Peyer's patch (tissue), 4 donors: ENCODE measurements at regions not wholly inside any gene's neighbourhood (a gene's known extent, or its start where the extent isn't known, plus 50 kb on each side); places are given as distances from the start of the nearest gene placed in this dataset.

Source experiments
- DNase-seq, 3 donors: peaks; one replicate each; pipeline ENCODE4 v3.0.0-alpha.2; 2017 to 2019
- H3K27ac ChIP-seq, 4 donors: fragments of 200-600 bp; sonication (generic); one replicate each; pipeline ENCODE4 v1.5.1; 2016 to 2019
- H3K27me3 ChIP-seq, 2 donors: fragments of 200-600 bp; sonication (generic); one replicate each; pipeline ENCODE4 v1.5.1; 2019
- H3K36me3 ChIP-seq, 3 donors: fragments of 200-600 bp; sonication (generic); one replicate each; pipeline ENCODE4 v1.5.1; 2016 to 2019
- H3K4me1 ChIP-seq, 4 donors: fragments of 200-600 bp; sonication (generic); one replicate each; pipeline ENCODE4 v1.5.1; 2016 to 2019
- H3K4me3 ChIP-seq, 4 donors: fragments of 200-600 bp; sonication (generic); 1 replicate in 3 of 4; 2 replicates in 1 of 4; pipeline ENCODE4 v1.5.1; 2016 to 2019; ENCODE audit warnings: mild to moderate bottlenecking in 1 of 4
- H3K9me3 ChIP-seq, 4 donors: fragments of 200-600 bp; sonication (generic); one replicate each; pipeline ENCODE4 v1.5.1; 2016 to 2019; ENCODE audit warnings: mild to moderate bottlenecking in 1 of 4
- POLR2A ChIP-seq, 2 donors: fragments of 450-650 bp; IDR thresholded peaks; one replicate each; pipeline ENCODE4 v1.5.1; 2017; ENCODE audit warnings: antibody characterized with exemption in 2 of 2, mild to moderate bottlenecking in 2 of 2, moderate library complexity in 2 of 2
- TF ChIP-seq, protein P1 (sequence below), 6 experiments: fragments of 450-650 bp in 4 of 6; fragments of 200-600 bp in 2 of 6; sonication (generic) in 1 of 6; IDR thresholded peaks; one replicate each; pipeline ENCODE4 v1.5.1; 2017 to 2019; ENCODE audit warnings: antibody characterized with exemption in 6 of 6, mild to moderate bottlenecking in 3 of 6, moderate library complexity in 1 of 6

DNA sequence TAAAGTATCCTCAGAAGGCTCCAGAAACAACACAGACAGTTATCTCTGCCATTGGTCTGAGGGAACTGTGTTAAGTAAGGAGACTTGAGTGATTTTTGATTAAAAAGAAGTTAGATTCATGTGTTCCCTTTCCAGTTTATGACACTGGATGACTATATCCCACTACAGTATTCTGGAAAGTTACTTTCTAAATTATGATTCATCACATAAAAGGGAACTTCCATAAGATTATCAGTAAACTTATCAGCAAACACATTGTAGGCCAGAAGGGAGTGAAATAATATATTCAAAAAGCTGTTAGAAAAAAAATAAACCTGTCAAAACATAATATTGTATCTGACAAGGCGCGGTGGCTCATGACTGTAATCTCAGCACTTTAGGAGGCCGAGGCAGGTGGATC, 700.0 kb downstream of the SLITRK6 start:
- Histone ChIP-seq H3K4me1 (no peaks in the 10 kb centered on the region), H3K27ac (no peak overlapping the region), H3K36me3 (no peaks in the 10 kb centered on the region), H3K9me3 (no peaks in the 10 kb centered on the region), H3K4me3 (no peak overlapping the region), H3K27me3 (no peaks in the 10 kb centered on the region)
- DNase-seq: no peak
- TF ChIP-seq POLR2A (IDR thresholded peaks at IDR 0.05): no peak
- TF ChIP-seq, protein P1, sequence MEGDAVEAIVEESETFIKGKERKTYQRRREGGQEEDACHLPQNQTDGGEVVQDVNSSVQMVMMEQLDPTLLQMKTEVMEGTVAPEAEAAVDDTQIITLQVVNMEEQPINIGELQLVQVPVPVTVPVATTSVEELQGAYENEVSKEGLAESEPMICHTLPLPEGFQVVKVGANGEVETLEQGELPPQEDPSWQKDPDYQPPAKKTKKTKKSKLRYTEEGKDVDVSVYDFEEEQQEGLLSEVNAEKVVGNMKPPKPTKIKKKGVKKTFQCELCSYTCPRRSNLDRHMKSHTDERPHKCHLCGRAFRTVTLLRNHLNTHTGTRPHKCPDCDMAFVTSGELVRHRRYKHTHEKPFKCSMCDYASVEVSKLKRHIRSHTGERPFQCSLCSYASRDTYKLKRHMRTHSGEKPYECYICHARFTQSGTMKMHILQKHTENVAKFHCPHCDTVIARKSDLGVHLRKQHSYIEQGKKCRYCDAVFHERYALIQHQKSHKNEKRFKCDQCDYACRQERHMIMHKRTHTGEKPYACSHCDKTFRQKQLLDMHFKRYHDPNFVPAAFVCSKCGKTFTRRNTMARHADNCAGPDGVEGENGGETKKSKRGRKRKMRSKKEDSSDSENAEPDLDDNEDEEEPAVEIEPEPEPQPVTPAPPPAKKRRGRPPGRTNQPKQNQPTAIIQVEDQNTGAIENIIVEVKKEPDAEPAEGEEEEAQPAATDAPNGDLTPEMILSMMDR (IDR thresholded peaks at IDR 0.05): no peak

DNA sequence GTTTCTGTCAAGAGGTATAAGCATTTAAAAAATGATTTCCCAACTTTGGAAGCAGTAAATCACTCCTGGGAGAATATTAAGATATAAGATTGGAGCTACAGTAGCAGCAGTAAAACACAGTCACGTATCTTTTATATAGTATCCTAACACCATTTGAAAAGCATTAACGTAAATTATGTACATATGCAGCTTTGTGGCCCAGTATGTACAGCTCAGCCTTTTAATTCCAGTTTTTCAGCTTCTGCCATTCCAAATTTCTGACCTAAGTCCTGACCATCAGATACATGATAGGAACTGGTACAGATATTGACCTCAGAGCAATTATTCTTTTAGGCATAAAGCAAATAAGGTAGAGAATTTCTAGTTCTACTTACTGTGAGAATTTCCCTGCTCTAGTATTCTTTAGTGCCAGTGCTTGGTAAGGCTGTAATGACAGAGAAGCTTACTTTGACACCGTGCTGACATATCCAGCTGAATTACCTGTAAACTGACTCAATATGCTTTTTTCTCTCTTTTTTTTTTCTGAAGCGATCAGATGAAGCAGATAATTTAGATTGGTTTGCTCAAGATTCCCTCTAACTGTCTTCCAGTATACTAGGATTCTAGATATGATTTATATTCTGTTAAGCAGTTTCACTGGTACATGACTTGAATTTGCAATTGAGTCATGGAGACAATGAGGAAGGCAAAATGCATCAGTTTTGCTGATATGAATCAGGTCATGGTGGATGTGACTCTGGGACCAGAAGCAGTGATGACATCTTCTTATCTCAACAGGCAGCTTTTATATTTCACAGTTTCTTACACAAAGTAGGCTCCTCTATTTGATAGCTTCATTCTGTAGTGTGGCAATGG, 703.6 kb downstream of the SLITRK6 start:
- DNase-seq: no peak
- H3K27ac ChIP-seq: no peak overlapping the region
- H3K4me3 ChIP-seq: no peak overlapping the region
- H3K4me1 ChIP-seq: no peaks in the 10 kb centered on the region
- no peaks in the 10 kb centered on the region for H3K36me3 ChIP-seq
- H3K27me3 ChIP-seq: no peaks in the 10 kb centered on the region
- H3K9me3 ChIP-seq: no peaks in the 10 kb centered on the region
- TF ChIP-seq, protein P1 (IDR thresholded peaks at IDR 0.05): no peak
- TF ChIP-seq POLR2A (IDR thresholded peaks at IDR 0.05): no peak

DNA sequence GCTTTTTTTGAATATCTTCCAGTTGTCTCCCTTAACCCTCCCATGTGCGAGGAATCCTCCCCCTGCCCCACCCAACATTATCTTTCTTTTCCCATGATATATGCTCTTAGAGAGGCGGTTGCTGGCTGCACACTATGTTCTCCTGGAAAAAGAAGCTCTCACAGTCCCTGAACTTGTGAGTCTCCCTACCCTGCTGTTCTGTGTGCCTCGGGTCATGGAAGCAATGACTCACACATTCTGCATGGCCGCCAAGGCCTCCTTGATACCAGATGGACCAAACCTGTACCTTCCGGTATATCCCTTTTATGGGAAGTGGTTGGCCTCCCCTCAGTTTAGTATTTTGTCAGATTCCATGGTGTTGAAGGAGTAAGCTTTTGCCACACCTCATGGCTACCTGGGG, 705.4 kb downstream of the SLITRK6 start:
- no peak for TF ChIP-seq POLR2A (IDR thresholded peaks at IDR 0.05)
- TF ChIP-seq, protein P1 (IDR thresholded peaks at IDR 0.05): no peak
- Histone ChIP-seq H3K4me1 (no peaks in the 10 kb centered on the region), H3K27me3 (no peaks in the 10 kb centered on the region), H3K4me3 (no peak overlapping the region), H3K27ac (no peak overlapping the region), H3K9me3 (no peaks in the 10 kb centered on the region), H3K36me3 (no peaks in the 10 kb centered on the region)
- DNase-seq: no peak

DNA sequence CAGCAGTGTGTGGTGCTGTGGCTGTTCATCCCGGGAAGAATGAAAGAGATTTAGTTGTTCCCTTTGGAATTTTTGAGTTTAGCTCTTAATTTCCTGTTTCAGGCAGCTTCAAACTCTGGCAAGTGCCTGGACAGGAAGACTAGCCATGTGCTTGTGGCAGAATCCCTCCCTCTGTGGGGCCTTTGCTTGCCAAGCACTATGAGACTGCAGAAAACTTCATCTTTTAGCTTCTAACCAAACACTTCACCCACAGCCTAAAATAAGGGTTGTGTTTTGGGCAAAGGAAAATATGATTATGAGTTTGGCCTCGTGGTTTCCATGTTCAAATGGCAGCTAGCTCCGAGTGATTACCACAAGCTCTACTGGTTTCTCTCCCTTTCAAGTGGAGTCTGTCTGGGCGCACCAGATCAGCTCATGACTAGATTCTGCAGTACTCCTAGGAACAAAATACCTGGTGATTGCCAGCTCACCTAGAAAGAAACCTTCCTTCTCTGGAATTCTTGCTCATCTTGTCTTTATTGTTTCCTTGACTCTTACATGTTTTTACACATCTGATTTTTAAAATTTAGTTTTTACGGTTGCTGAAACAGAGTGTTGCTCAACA, 707.5 kb downstream of the SLITRK6 start:
- DNase-seq: no peak
- Histone ChIP-seq H3K27ac (no peak overlapping the region), H3K4me3 (no peak overlapping the region), H3K9me3 (no peaks in the 10 kb centered on the region), H3K4me1 (no peaks in the 10 kb centered on the region), H3K36me3 (no peaks in the 10 kb centered on the region), H3K27me3 (no peaks in the 10 kb centered on the region)
- TF ChIP-seq, protein P1 (IDR thresholded peaks at IDR 0.05): no peak
- TF ChIP-seq POLR2A (IDR thresholded peaks at IDR 0.05): no peak

GRCh38 chr13:85089186-85089585, 710.0 kb downstream of the SLITRK6 start:
- H3K36me3 ChIP-seq: no peaks in the 10 kb centered on the region
- H3K4me3 ChIP-seq: no peak overlapping the region
- TF ChIP-seq, protein P1 (IDR thresholded peaks at IDR 0.05): no peak
- TF ChIP-seq POLR2A (IDR thresholded peaks at IDR 0.05): no peak

More at GRCh38 chr13:85089186-85089585, 710.0 kb downstream of the SLITRK6 start:
- H3K27ac ChIP-seq: no peak overlapping the region
- H3K4me1 ChIP-seq: no peaks in the 10 kb centered on the region
- H3K27me3 ChIP-seq: no peaks in the 10 kb centered on the region
- no peaks in the 10 kb centered on the region for H3K9me3 ChIP-seq
- no peak for DNase-seq
